AG09309 (cell line): ENCODE measurements at regions not wholly inside any gene's neighbourhood (a gene's known extent, or its start where the extent isn't known, plus 50 kb on each side); places are given as distances from the start of the nearest gene placed in this dataset.

Experiments
- DNase-seq: peaks from one replicate; pipeline ENCODE4 v3.0.0-alpha.2; 2010; ENCODE audit warnings: low read depth
- H3K4me3 ChIP-seq: 2 replicates; pipeline ENCODE4 v1.5.1; 2011; ENCODE audit warnings: mild to moderate bottlenecking, low read depth, low read length, moderate library complexity; ENCODE audit not compliant: control insufficient read depth
- CTCF ChIP-seq: IDR thresholded peaks from 2 replicates; pipeline ENCODE4 v1.5.1; 2011; ENCODE audit warnings: mild to moderate bottlenecking, low read depth, low read length, inconsistent platforms; ENCODE audit not compliant: insufficient read depth, control insufficient read depth; ENCODE audit errors: missing control alignments

DNA sequence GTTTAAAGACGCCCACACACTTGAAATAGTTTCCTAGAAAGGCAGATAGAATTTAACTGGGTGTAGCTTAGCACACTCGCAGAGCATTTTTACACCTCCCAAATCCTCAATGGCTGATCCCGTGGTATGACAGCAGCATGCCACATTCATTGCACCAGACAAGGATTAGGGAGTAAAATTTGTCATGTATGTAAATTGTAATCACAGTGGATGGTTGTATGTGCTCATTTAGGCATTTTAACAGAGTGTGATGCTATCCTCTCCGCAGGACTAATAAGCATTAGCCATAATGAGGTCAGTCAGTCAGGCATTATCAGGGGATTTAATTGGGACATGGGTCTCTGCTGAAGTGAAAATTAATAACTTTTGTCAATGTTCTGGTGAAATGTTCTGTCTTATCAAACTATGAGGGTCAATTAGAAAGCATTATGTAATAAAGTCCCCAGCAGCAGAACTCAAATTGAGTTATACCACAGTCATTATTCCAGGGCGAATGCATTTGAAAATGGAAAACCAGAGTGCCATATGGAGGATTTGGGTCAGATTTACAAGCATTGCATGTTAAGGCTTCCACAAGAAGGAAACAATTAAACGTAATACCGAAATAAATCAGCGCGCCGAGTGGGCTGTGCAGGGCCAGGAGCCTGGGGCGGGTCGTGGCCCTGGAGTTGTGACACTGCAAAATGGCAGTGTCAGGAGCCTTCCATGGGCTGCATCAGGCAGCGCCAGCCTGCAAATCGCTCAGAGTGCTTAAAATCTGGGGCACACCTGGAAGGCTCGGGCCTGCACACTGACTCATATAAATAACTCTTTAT is 602.2 kb downstream of the BNC2 start:
- DNase-seq, result no peak
- TF ChIP-seq CTCF, result no peak
- H3K4me3 ChIP-seq, result no peak overlapping the region; the same call in 1 of the 2 replicates

GRCh38 chr9:16271967-16272366 is 598.5 kb downstream of the BNC2 start:
- no peak for TF ChIP-seq CTCF
- H3K4me3 ChIP-seq, result no peak overlapping the region
- DNase-seq, result no peak

GRCh38 chr9:16272776-16273175 is 597.7 kb downstream of the BNC2 start:
- no peak for DNase-seq

DNA sequence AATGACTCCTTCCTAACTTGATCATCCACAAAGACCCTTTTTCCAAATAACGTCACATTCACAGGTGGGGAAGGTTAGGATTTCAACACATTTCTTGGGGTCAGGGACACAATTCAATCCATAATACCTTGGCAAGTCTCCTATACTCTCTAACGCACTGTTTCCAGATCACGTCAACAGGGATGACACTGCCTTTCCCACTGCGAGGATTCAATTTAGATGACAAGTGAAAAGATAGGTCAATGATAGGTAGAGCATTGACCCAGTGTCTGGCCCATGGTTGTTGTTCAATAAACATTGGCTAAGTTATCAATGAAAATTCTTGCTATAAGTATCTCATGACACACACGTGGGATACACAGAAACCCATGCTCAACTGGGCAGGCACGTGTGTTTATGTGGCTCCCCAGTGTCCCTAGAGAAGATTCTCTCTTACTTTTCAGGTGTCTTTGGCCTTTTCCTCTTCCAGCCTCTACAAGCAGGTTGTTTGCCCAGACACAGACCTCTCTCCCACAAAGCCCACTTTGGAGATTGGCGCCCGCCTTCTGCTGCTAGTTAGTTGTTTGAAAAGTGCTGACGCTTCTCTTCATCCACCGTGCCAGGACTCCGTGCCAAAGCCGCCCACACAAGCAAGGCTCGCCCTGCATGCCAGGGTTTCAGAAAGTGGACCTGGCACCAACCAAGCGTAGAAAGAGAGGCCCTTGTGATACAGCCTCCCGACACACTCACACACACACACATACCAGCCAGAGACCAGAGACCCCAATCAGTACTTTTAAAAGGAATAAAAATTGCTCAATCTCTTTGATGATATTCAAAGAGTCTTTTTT is 594.5 kb downstream of the BNC2 start:
- no peak for DNase-seq
- no peak for TF ChIP-seq CTCF
- no peak overlapping the region for H3K4me3 ChIP-seq

More at GRCh38 chr9:16272776-16273175, 597.7 kb downstream of the BNC2 start:
- no peak overlapping the region for H3K4me3 ChIP-seq
- TF ChIP-seq CTCF, result no peak

GRCh38 chr9:16276866-16277265 is 593.6 kb downstream of the BNC2 start:
- no peak overlapping the region for H3K4me3 ChIP-seq
- DNase-seq, result no peak
- TF ChIP-seq CTCF, result no peak

GRCh38 chr9:16277471-16277960 is 593.0 kb downstream of the BNC2 start:
- no peak for TF ChIP-seq CTCF
- no peak overlapping the region for H3K4me3 ChIP-seq
- no peak for DNase-seq
